Gastrocnemius medialis (tissue), 4 donors: ENCODE measurements at regions not wholly inside any gene's neighbourhood (a gene's known extent, or its start where the extent isn't known, plus 50 kb on each side); places are given as distances from the start of the nearest gene placed in this dataset.

Experiments
- ATAC-seq, 2 donors: fragments of 150-250 bp; one replicate each; pipeline ENCODE4 v1.9.1; 2016
- DNase-seq, 2 donors: peaks; one replicate each; pipeline ENCODE4 v3.0.0-alpha.2; 2019
- H3K27ac ChIP-seq, 4 donors: fragments of 200-600 bp; sonication (generic); 1 replicate in 1 of 4; 2 replicates in 3 of 4; pipeline ENCODE4 v1.5.1; 2016 to 2018; ENCODE audit warnings: mild to moderate bottlenecking in 2 of 4, moderate library complexity in 1 of 4
- H3K27me3 ChIP-seq, 3 donors: fragments of 200-600 bp; sonication (generic) in 2 of 3; 1 replicate in 1 of 3; 2 replicates in 2 of 3; pipeline versions ENCODE4 v1.5.1 to v1.6.0; 2016 to 2019; ENCODE audit warnings: mild to moderate bottlenecking in 1 of 3, moderate library complexity in 1 of 3
- H3K36me3 ChIP-seq, 2 donors: fragments of 200-600 bp; sonication (generic) in 1 of 2; one replicate each; pipeline ENCODE4 v1.5.1; 2017 to 2018
- H3K4me1 ChIP-seq, 2 donors: fragments of 200-600 bp; sonication (generic) in 1 of 2; one replicate each; pipeline ENCODE4 v1.5.1; 2016 to 2017; ENCODE audit warnings: mild to moderate bottlenecking in 2 of 2
- H3K4me3 ChIP-seq, 4 donors: fragments of 200-600 bp; sonication (generic) in 3 of 4; 1 replicate in 1 of 4; 2 replicates in 3 of 4; pipeline ENCODE4 v1.5.1; 2016 to 2019; ENCODE audit warnings: mild to moderate bottlenecking in 2 of 4
- H3K9me3 ChIP-seq, 3 donors: fragments of 200-600 bp; sonication (generic) in 2 of 3; 1 replicate in 1 of 3; 2 replicates in 2 of 3; pipeline ENCODE4 v1.5.1; 2016 to 2019
- CTCF ChIP-seq, 5 experiments: fragments of 450-650 bp in 3 of 5; fragments of 200-600 bp in 2 of 5; sonication (generic) in 2 of 5; IDR thresholded peaks in 4 of 5; conservative IDR thresholded peaks in 1 of 5; 1 replicate in 4 of 5; 2 replicates in 1 of 5; pipeline ENCODE4 v1.5.1; 2016 to 2019; ENCODE audit warnings: antibody characterized with exemption in 5 of 5, mild to moderate bottlenecking in 3 of 5, moderate library complexity in 3 of 5
- POLR2A ChIP-seq, 2 donors: fragments of 450-650 bp; IDR thresholded peaks; one replicate each; pipeline ENCODE4 v1.6.1; 2017; ENCODE audit warnings: antibody characterized with exemption in 2 of 2, mild to moderate bottlenecking in 2 of 2, moderate library complexity in 2 of 2
- in situ Hi-C, 4 donors: fragments of 200-750 bp; cut with MboI; loops; one replicate each; pipeline versions ENCODE4 v1.15.0 to v1.8.0; 2017; ENCODE audit warnings: low sequenced_read_pairs in 4 of 4
- intact Hi-C: fragments of 100-400 bp; cut with DNase I; formaldehyde crosslinking; loops from one replicate; pipeline ENCODE4 v1.15.1; 2023; ENCODE audit warnings: low total_unique reads

GRCh38 chr9:88724331-88724730 lies 189.4 kb downstream of the NXNL2 start:
- in situ Hi-C loops (no loop called here), intact Hi-C loops (no loop called here)
- Histone ChIP-seq H3K27ac (no peak overlapping the region), H3K4me3 (no peak overlapping the region), H3K9me3 (no peaks in the 10 kb centered on the region), H3K27me3 (no peaks in the 10 kb centered on the region), H3K36me3 (no peaks in the 10 kb centered on the region), H3K4me1 (no peaks in the 10 kb centered on the region)
- no peak for ATAC-seq
- DNase-seq = no peak
- TF ChIP-seq CTCF (IDR thresholded peaks at IDR 0.05 in 4 of 5, conservative IDR thresholded peaks at IDR 0.05 in 1 of 5) (no peak), POLR2A (IDR thresholded peaks at IDR 0.05) (no peak)

- no peak for TF ChIP-seq POLR2A (IDR thresholded peaks at IDR 0.05)
- no peak for TF ChIP-seq CTCF (IDR thresholded peaks at IDR 0.05 in 4 of 5, conservative IDR thresholded peaks at IDR 0.05 in 1 of 5)
- Histone ChIP-seq H3K4me3 (no peak overlapping the region), H3K27me3 (no peaks in the 10 kb centered on the region), H3K9me3 (no peaks in the 10 kb centered on the region), H3K36me3 (no peaks in the 10 kb centered on the region), H3K4me1 (no peaks in the 10 kb centered on the region), H3K27ac (no peak overlapping the region)
- ATAC-seq (no peak), DNase-seq (no peak)
- intact Hi-C loops = no loop called here
- in situ Hi-C loops = loop anchor here in 1 of 4 donors (25.0 kb wide), 1 partner anchor 262 kb away; the partner anchor contains the start of gene S1PR3
These were observed 190.5 kb downstream of the NXNL2 start for GRCh38 chr9:88725300-88726019.

GRCh38 chr9:88726803-88727202 lies 191.8 kb downstream of the NXNL2 start:
- TF ChIP-seq CTCF (IDR thresholded peaks at IDR 0.05 in 4 of 5, conservative IDR thresholded peaks at IDR 0.05 in 1 of 5) = no peak
- no peak for TF ChIP-seq POLR2A (IDR thresholded peaks at IDR 0.05)
- no peak overlapping the region for H3K4me3 ChIP-seq
- H3K9me3 ChIP-seq = no peaks in the 10 kb centered on the region
- intact Hi-C loops (no loop called here), in situ Hi-C loops (loop anchor here in 1 of 4 donors (25.0 kb wide), 1 partner anchor 260 kb away; the partner anchor contains the start of gene S1PR3)
- no peaks in the 10 kb centered on the region for H3K36me3 ChIP-seq
- H3K27ac ChIP-seq = no peak overlapping the region
- no peaks in the 10 kb centered on the region for H3K27me3 ChIP-seq
- no peak for DNase-seq
- no peak for ATAC-seq
- no peaks in the 10 kb centered on the region for H3K4me1 ChIP-seq

GRCh38 chr9:88730780-88731179 lies 195.8 kb downstream of the NXNL2 start:
- no peak overlapping the region for H3K4me3 ChIP-seq
- TF ChIP-seq CTCF (IDR thresholded peaks at IDR 0.05 in 4 of 5, conservative IDR thresholded peaks at IDR 0.05 in 1 of 5) (no peak), POLR2A (IDR thresholded peaks at IDR 0.05) (no peak)
- in situ Hi-C loops (loop anchor here in 1 of 4 donors (25.0 kb wide), 1 partner anchor 257 kb away; the partner anchor contains the start of gene S1PR3), intact Hi-C loops (no loop called here)
- DNase-seq (no peak), ATAC-seq (no peak)
- H3K4me1 ChIP-seq = peaks cover 0 to 6% of the 10 kb centered on the region in 2 donors
- H3K9me3 ChIP-seq = no peaks in the 10 kb centered on the region
- no peaks in the 10 kb centered on the region for H3K27me3 ChIP-seq
- H3K36me3 ChIP-seq = no peaks in the 10 kb centered on the region
- no peak overlapping the region for H3K27ac ChIP-seq
